Karpas-422 (cell line): ENCODE measurements at regions not wholly inside any gene's neighbourhood (a gene's known extent, or its start where the extent isn't known, plus 50 kb on each side); places are given as distances from the start of the nearest gene placed in this dataset.

Experiments used
- DNase-seq: peaks from one replicate; pipeline ENCODE4 v3.0.0-alpha.2; 2015
- H2AFZ ChIP-seq: fragments of 200-600 bp; sonication (generic); 2 replicates; pipeline ENCODE4 v1.6.1; 2014; ENCODE audit warnings: antibody characterized with exemption, low read length, mixed read lengths
- H3K27ac ChIP-seq: fragments of 200-600 bp; sonication (generic); 2 replicates; pipeline ENCODE4 v1.5.1; 2014; ENCODE audit warnings: mild to moderate bottlenecking, low read length, moderate library complexity
- H3K27me3 ChIP-seq: fragments of 200-600 bp; sonication (generic); 2 replicates; pipeline ENCODE4 v1.6.1; 2014; ENCODE audit warnings: low read length, mixed read lengths
- H3K36me3 ChIP-seq: fragments of 200-600 bp; sonication (generic); 2 replicates; pipeline ENCODE4 v1.6.1; 2014; ENCODE audit warnings: low read length, mixed read lengths; ENCODE audit not compliant: insufficient read depth
- H3K4me1 ChIP-seq: fragments of 200-600 bp; sonication (generic); 2 replicates; pipeline ENCODE4 v1.6.1; 2014; ENCODE audit warnings: mild to moderate bottlenecking, low read length, mixed read lengths
- H3K4me2 ChIP-seq: fragments of 200-600 bp; sonication (generic); 2 replicates; pipeline ENCODE4 v1.6.1; 2014; ENCODE audit warnings: low read length, low read depth, mild to moderate bottlenecking; ENCODE audit not compliant: poor library complexity, severe bottlenecking
- H3K4me3 ChIP-seq: fragments of 200-600 bp; sonication (generic); 2 replicates; pipeline ENCODE4 v1.5.1; 2014; ENCODE audit warnings: mild to moderate bottlenecking, antibody characterized with exemption, low read length, mixed read lengths
- H3K79me2 ChIP-seq: fragments of 200-600 bp; sonication (generic); 2 replicates; pipeline ENCODE4 v1.6.1; 2014; ENCODE audit warnings: mild to moderate bottlenecking, low read length, mixed read lengths
- H3K9ac ChIP-seq: fragments of 200-600 bp; sonication (generic); 2 replicates; pipeline ENCODE4 v1.6.0; 2014; ENCODE audit warnings: low read length
- H3K9me2 ChIP-seq: fragments of 200-600 bp; sonication (generic), shearing (Covaris generic); replicated peaks from 2 replicates; pipeline ENCODE4 v1.6.0; 2014; ENCODE audit warnings: mild to moderate bottlenecking, low read length, moderate library complexity; ENCODE audit not compliant: insufficient read depth
- H3K9me3 ChIP-seq: fragments of 300-700, 200-600 bp; sonication (generic); 2 replicates; pipeline ENCODE4 v1.6.1; 2014; ENCODE audit warnings: low read length, mixed read lengths
- H4K20me1 ChIP-seq: fragments of 200-600 bp; sonication (generic); 2 replicates; pipeline ENCODE4 v1.6.1; 2014; ENCODE audit warnings: mild to moderate bottlenecking, antibody characterized with exemption, low read length, low read depth; ENCODE audit not compliant: insufficient read depth

DNA sequence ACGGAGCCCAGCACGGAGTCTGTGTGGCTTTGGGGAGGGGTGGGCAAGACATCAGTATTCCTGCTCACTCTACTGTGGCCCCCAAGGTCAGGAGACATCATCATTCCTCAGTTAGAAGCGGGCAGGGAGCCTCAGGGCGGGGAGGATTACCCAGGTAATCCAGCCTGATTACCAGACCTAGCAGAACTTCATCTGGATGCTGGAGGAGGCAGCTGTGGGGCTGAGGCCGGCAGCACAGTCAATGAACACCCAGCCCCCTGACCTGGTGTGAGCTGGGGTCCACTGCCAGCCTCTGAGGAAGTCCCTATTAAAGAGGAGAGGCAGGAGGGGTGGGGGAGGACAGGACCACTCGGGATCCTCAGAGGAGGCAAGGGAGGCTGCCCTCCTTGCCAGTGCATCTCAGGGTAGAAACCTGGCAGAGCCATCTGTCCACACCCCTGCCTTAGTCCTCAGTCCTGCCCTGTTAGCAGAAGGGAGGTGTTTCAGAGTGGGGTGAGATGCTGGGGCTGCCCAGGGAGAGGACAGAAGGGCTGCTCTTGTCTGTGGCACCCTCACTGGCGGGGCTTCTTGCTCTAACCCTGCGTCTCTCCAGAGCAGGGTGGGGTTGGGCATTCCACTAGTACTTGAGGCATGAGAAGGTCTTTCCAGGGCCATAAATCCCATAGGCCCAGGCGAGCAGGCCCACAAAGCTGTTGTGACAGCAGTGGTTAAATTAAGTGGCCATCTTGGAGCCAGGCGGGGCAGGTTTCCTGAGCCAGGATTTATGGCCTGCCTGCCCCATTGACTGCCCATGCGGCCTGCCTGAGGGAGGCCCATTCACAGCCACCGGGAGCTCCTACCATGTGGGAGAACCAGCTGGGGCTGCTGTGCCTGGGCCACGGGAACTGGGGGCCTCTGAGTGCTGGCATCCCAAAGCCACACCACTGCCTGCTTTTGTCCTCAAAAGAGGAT is 82.1 kb downstream of the LINGO1 start:
- Histone ChIP-seq H3K4me3 (no peak overlapping the region), H3K9me3 (no peaks in the 10 kb centered on the region), H3K27ac (no peak overlapping the region), H3K36me3 (no peaks in the 10 kb centered on the region), H3K27me3 (no peaks in the 10 kb centered on the region), H3K4me1 (no peaks in the 10 kb centered on the region), H3K4me2 (no peak overlapping the region), H3K9me2 (no peaks in the 10 kb centered on the region), H3K79me2 (no peaks in the 10 kb centered on the region), H3K9ac (no peak overlapping the region), H4K20me1 (no peaks in the 10 kb centered on the region), H2AFZ (no peak overlapping the region)
- no peak for DNase-seq

GRCh38 chr15:77549576-77550288 is 83.0 kb downstream of the LINGO1 start:
- Histone ChIP-seq H3K9me2 (no peaks in the 10 kb centered on the region), H2AFZ (no peak overlapping the region), H3K9me3 (no peaks in the 10 kb centered on the region), H3K79me2 (no peaks in the 10 kb centered on the region), H3K9ac (no peak overlapping the region), H4K20me1 (no peaks in the 10 kb centered on the region), H3K4me1 (no peaks in the 10 kb centered on the region), H3K27ac (no peak overlapping the region), H3K36me3 (no peaks in the 10 kb centered on the region), H3K27me3 (no peaks in the 10 kb centered on the region), H3K4me2 (no peak overlapping the region), H3K4me3 (no peak overlapping the region)
- no peak for DNase-seq

DNA sequence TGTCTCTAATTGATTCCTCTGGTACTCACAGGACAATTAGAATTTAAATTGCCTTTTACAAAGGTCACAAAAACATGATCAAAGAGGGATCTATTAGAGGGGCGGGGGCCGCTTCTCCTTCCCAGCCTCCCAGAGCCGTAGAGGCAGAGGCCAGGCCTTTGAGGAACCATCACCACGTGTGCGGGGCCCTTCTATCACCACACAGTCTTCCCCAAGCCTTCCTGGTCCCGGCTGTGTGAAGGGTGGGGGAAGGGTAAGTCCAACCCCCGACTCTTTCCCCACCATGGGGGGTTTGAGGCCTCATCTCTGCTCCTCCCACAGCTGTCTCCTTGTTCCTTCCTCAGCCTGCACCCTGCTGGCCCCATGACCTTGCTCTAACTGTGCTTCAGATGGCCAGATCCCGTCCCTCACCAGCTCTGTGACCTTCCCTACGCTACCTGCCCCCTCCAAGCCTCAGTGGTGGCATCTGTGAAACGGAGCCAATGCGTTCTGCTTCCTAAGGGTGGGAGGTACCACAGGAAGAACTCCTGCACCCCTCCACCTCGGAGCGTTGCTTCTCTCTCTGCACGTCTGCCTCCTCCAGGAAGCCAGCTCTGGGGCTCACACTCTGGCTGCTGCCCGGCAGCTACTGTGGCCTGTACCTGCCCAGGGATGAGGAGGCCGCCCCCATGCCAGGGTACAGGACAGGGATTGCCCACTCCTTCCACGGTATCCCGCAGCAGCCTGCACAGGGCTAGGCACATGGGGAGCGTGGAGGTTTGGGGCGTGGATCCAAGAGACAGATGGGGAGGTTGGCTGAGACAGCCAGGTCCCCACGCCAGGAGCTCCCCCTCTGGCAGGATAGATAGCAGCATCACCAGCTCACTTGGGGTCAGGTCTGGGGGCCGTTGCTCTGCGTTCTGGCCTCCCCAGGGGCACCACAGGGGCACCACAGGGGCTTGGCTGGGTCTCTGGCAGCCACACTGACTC is 83.8 kb downstream of the LINGO1 start:
- no peaks in the 10 kb centered on the region for H3K36me3 ChIP-seq
- H4K20me1 ChIP-seq, result no peaks in the 10 kb centered on the region
- no peak overlapping the region for H3K4me3 ChIP-seq
- H3K27me3 ChIP-seq, result no peaks in the 10 kb centered on the region
- H3K9me2 ChIP-seq, result no peaks in the 10 kb centered on the region
- H3K9ac ChIP-seq, result no peak overlapping the region
- DNase-seq, result no peak
- no peak overlapping the region for H2AFZ ChIP-seq
- no peak overlapping the region for H3K4me2 ChIP-seq
- no peaks in the 10 kb centered on the region for H3K4me1 ChIP-seq
- H3K9me3 ChIP-seq, result no peaks in the 10 kb centered on the region
- H3K27ac ChIP-seq, result no peak overlapping the region
- no peaks in the 10 kb centered on the region for H3K79me2 ChIP-seq

DNA sequence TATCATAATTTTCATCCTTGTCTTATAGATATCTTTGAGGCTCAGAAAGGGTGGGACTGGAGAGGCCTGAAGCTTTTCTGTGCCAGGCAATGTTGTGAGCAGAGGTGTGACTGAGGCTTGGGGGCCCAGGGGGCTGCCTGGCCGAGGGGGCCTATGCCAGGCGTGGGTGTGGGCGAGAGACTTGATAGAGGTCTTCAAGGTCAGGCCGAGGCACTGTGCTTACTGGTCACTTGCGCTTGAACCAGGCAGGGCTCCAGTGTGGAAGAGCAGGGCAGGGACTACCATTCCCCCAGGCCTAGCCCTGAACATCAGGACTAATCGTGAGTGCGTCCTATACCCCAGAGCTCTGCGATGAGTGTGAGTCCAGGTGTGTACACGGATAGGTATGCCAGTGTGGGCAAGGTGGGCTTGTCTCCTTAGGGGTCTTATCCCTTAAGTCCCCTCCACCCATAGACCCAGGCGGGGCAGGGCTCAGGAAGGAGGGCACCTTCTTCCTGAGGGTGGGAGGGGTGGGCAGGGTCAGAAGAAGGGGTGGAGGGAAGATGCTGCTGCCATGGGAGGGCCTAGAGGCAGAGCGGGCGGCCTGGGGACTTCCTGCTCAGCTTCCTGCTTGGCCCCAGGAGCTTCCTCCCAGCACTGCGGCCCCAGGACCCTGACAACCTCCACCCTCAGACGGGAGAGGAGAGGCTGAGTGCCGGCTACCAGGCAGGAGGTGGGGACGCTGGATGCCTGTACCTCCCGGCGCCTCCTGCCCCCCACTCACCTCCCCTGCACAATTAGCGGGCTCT is 84.7 kb downstream of the LINGO1 start:
- Histone ChIP-seq H3K27ac (no peak overlapping the region), H3K9ac (no peak overlapping the region), H3K4me3 (no peak overlapping the region), H3K36me3 (no peaks in the 10 kb centered on the region), H3K79me2 (no peaks in the 10 kb centered on the region), H4K20me1 (no peaks in the 10 kb centered on the region), H3K27me3 (no peaks in the 10 kb centered on the region), H3K9me3 (no peaks in the 10 kb centered on the region), H3K4me1 (peaks cover 7% of the 10 kb centered on the region), H3K9me2 (no peaks in the 10 kb centered on the region), H3K4me2 (no peak overlapping the region), H2AFZ (no peak overlapping the region)
- DNase-seq, result no peak

GRCh38 chr15:77546870-77547269 is 85.8 kb downstream of the LINGO1 start:
- Histone ChIP-seq H3K9me3 (no peaks in the 10 kb centered on the region), H2AFZ (no peak overlapping the region), H3K4me3 (no peak overlapping the region), H4K20me1 (no peaks in the 10 kb centered on the region), H3K4me1 (peaks cover 11% of the 10 kb centered on the region), H3K27me3 (no peaks in the 10 kb centered on the region), H3K9me2 (no peaks in the 10 kb centered on the region), H3K79me2 (no peaks in the 10 kb centered on the region), H3K9ac (no peak overlapping the region), H3K36me3 (no peaks in the 10 kb centered on the region), H3K27ac (no peak overlapping the region), H3K4me2 (no peak overlapping the region)
- DNase-seq, result no peak

DNA sequence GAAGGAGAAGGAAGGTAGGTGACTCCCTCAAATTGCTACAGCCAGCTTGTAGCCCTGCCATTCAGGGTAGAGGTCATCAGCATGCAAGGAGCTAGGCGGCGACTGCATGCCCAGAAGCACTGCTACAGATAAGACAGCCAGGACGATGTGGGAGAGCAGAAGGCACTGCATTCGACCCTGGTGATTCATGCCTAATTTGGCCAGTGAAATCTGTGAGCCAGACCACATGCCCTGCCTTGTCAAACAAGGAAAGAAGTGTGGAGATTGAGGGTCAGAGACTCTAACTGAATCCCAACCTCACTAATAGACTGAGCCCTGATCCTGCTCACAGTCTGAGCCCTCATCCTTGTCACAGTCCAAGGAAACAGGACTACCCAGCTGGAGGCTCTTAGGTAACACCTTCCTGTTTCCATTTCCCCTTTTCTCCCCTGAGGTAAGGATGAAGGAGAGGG is 86.6 kb downstream of the LINGO1 start:
- Histone ChIP-seq H3K4me2 (no peak overlapping the region), H2AFZ (no peak overlapping the region), H3K4me1 (peaks cover 11% of the 10 kb centered on the region), H3K4me3 (no peak overlapping the region), H3K27me3 (no peaks in the 10 kb centered on the region), H3K9me2 (no peaks in the 10 kb centered on the region), H3K36me3 (no peaks in the 10 kb centered on the region), H3K27ac (no peak overlapping the region), H4K20me1 (no peaks in the 10 kb centered on the region), H3K79me2 (no peaks in the 10 kb centered on the region), H3K9me3 (no peaks in the 10 kb centered on the region), H3K9ac (no peak overlapping the region)
- DNase-seq, result no peak

DNA sequence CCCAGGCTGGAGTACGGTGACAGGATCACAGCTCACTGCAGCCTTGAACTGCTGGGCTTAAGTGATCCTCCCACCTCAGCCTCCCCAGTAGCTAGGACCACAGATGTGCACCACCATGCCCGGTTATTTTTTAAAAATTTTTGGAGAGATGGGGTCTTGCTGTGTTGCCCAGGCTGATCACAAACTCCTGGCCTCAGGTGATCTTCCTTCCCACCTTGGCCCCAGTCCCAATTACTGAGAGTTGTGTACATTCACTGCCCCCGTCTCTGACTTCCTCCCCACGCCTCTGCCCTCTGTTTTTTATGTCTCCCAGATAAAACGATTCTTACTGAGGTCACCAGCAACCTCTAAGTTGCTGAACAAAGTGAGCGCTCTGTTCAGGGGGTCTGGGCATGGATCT is 87.7 kb downstream of the LINGO1 start:
- peaks cover 11% of the 10 kb centered on the region for H3K4me1 ChIP-seq
- no peaks in the 10 kb centered on the region for H3K9me2 ChIP-seq
- H3K36me3 ChIP-seq, result no peaks in the 10 kb centered on the region
- DNase-seq, result no peak
- no peak overlapping the region for H3K9ac ChIP-seq
- no peaks in the 10 kb centered on the region for H4K20me1 ChIP-seq
- H3K9me3 ChIP-seq, result no peaks in the 10 kb centered on the region
- H3K4me3 ChIP-seq, result no peak overlapping the region
- no peaks in the 10 kb centered on the region for H3K79me2 ChIP-seq
- no peak overlapping the region for H3K4me2 ChIP-seq
- H2AFZ ChIP-seq, result no peak overlapping the region
- no peak overlapping the region for H3K27ac ChIP-seq
- no peaks in the 10 kb centered on the region for H3K27me3 ChIP-seq
